CD14-positive monocyte (primary cell): ENCODE measurements at regions not wholly inside any gene's neighbourhood (a gene's known extent, or its start where the extent isn't known, plus 50 kb on each side); places are given as distances from the start of the nearest gene placed in this dataset.

Experiments
- DNase-seq, 3 donors: peaks; one replicate each; pipeline ENCODE4 v3.0.0-alpha.2; 2011 to 2022
- H2AFZ ChIP-seq: 2 replicates; pipeline ENCODE4 v1.6.0; 2012; ENCODE audit warnings: mild to moderate bottlenecking, low read depth, low read length, inconsistent platforms; ENCODE audit not compliant: insufficient read depth, poor library complexity, severe bottlenecking
- H3K27ac ChIP-seq, 2 donors: 1 replicate in 1 of 2; 2 replicates in 1 of 2; pipeline ENCODE4 v1.5.1; 2012 to 2013; ENCODE audit warnings: low read length in 2 of 2, control low read depth in 1 of 2, inconsistent platforms in 1 of 2, low read depth in 1 of 2, mild to moderate bottlenecking in 1 of 2
- H3K27me3 ChIP-seq, 2 donors: one replicate each; pipeline versions ENCODE4 v1.6.0 to v1.6.1; 2011 to 2013; ENCODE audit warnings: low read length in 2 of 2; ENCODE audit not compliant: control insufficient read depth in 2 of 2, insufficient read depth in 2 of 2
- H3K36me3 ChIP-seq, 2 donors: replicated peaks in 1 of 2; 1 replicate in 1 of 2; 2 replicates in 1 of 2; pipeline versions ENCODE4 v1.5.1 to v1.6.1; 2012 to 2013; ENCODE audit warnings: low read length in 2 of 2, control low read depth in 1 of 2, inconsistent platforms in 1 of 2, mild to moderate bottlenecking in 1 of 2; ENCODE audit not compliant: insufficient read depth in 2 of 2, control insufficient read depth in 1 of 2
- H3K4me1 ChIP-seq, 2 donors: 1 replicate in 1 of 2; 2 replicates in 1 of 2; pipeline versions ENCODE4 v1.5.1 to v1.6.1; 2012 to 2013; ENCODE audit warnings: low read length in 2 of 2, control low read depth in 1 of 2, inconsistent platforms in 1 of 2, mild to moderate bottlenecking in 1 of 2, moderate library complexity in 1 of 2; ENCODE audit not compliant: insufficient read depth in 2 of 2, control insufficient read depth in 1 of 2
- H3K4me2 ChIP-seq: replicated peaks from 2 replicates; pipeline ENCODE3; 2012; ENCODE audit warnings: low read length, moderate library complexity, mild to moderate bottlenecking; ENCODE audit not compliant: poor library complexity, severe bottlenecking; ENCODE audit errors: extremely low read depth
- H3K4me3 ChIP-seq, 3 experiments: fragments of 200-600 bp in 1 of 3; sonication (generic) in 1 of 3; replicated peaks in 1 of 3; 1 replicate in 2 of 3; 2 replicates in 1 of 3; pipeline ENCODE4 v1.5.1; 2011 to 2013; ENCODE audit warnings: low read length in 3 of 3, mild to moderate bottlenecking in 3 of 3, control low read depth in 2 of 3, low read depth in 2 of 3, inconsistent platforms in 1 of 3, moderate library complexity in 1 of 3
- H3K79me2 ChIP-seq: 2 replicates; pipeline ENCODE4 v1.6.0; 2012; ENCODE audit warnings: mild to moderate bottlenecking, control low read depth, inconsistent platforms, low read length, moderate library complexity; ENCODE audit not compliant: insufficient read depth
- H3K9ac ChIP-seq: 2 replicates; pipeline ENCODE4 v1.6.0; 2017; ENCODE audit warnings: low read length, mild to moderate bottlenecking; ENCODE audit not compliant: insufficient read depth, poor library complexity, severe bottlenecking
- H3K9me3 ChIP-seq, 2 donors: replicated peaks in 1 of 2; 1 replicate in 1 of 2; 2 replicates in 1 of 2; pipeline versions ENCODE4 v1.5.1 to v1.6.1; 2012 to 2013; ENCODE audit warnings: low read length in 2 of 2, control low read depth in 1 of 2; ENCODE audit not compliant: control insufficient read depth in 1 of 2, insufficient read depth in 1 of 2
- H4K20me1 ChIP-seq: 2 replicates; pipeline ENCODE4 v1.6.0; 2012; ENCODE audit warnings: mild to moderate bottlenecking, low read length, control low read depth, moderate library complexity; ENCODE audit not compliant: insufficient read depth
- H3K27ac Mint-ChIP-seq, 7 donors: one replicate each; pipeline ENCODE4 v1.8.0; 2020; ENCODE audit warnings: mild to moderate bottlenecking in 7 of 7, mixed read lengths in 7 of 7, moderate library complexity in 6 of 7, inconsistent platforms in 2 of 7
- H3K27me3 Mint-ChIP-seq, 3 donors: one replicate each; pipeline ENCODE4 v1.8.0; 2021 to 2022; ENCODE audit warnings: low read depth in 3 of 3, mild to moderate bottlenecking in 3 of 3, mixed read lengths in 3 of 3, moderate library complexity in 3 of 3, inconsistent platforms in 1 of 3
- H3K36me3 Mint-ChIP-seq, 2 donors: one replicate each; pipeline ENCODE4 v1.8.0; 2020; ENCODE audit warnings: mixed read lengths in 2 of 2, inconsistent platforms in 1 of 2, mild to moderate bottlenecking in 1 of 2
- H3K4me1 Mint-ChIP-seq: one replicate; pipeline ENCODE4 v1.8.0; 2020; ENCODE audit warnings: mild to moderate bottlenecking, mixed read lengths
- H3K4me3 Mint-ChIP-seq, 2 donors: one replicate each; pipeline ENCODE4 v1.8.0; 2020; ENCODE audit warnings: mild to moderate bottlenecking in 2 of 2, mixed read lengths in 2 of 2, moderate library complexity in 1 of 2
- H3K9me3 Mint-ChIP-seq, 7 donors: one replicate each; pipeline ENCODE4 v1.8.0; 2020 to 2022; ENCODE audit warnings: mixed read lengths in 7 of 7, mild to moderate bottlenecking in 6 of 7, moderate library complexity in 6 of 7, inconsistent platforms in 2 of 7
- WGBS: methylation state at CpG from one replicate; pipeline ENCODE4 v1.1.5; 2013; ENCODE audit warnings: missing lambda C conversion rate; ENCODE audit not compliant: insufficient coverage; 5-methylcytosine and 5-hydroxymethylcytosine counted together
- intact Hi-C, 2 donors: fragments of 100-400 bp; cut with micrococcal nuclease; formaldehyde crosslinking; loops; one replicate each; pipeline versions ENCODE4 v1.15.0 to v1.15.1; 2023
- TF ChIP-seq, protein P1 (sequence below): fragments of 200-600 bp; IDR thresholded peaks from one replicate; pipeline ENCODE4 v1.8.0; 2022; ENCODE audit warnings: antibody characterized with exemption, mild to moderate bottlenecking

- Mint-ChIP-seq H3K27ac (peak overlapping the region in 2 of 7 donors; percentile 14 to 33), H3K27me3 (peaks cover 0 to 3% (median 2%) of the 10 kb centered on the region in 3 donors), H3K4me3 (no peak overlapping the region), H3K4me1 (peaks cover 23% of the 10 kb centered on the region), H3K36me3 (peaks cover 0 to 2% of the 10 kb centered on the region in 2 donors), H3K9me3 (peaks cover 0 to 32% (median 14%) of the 10 kb centered on the region in 7 donors)
- Histone ChIP-seq H3K79me2 (no peaks in the 10 kb centered on the region), H3K4me1 (peaks cover 0 to 10% of the 10 kb centered on the region in 2 donors), H3K4me3 (no peak overlapping the region), H3K27me3 (no peaks in the 10 kb centered on the region), H3K36me3 (no peaks in the 10 kb centered on the region), H3K9me3 (peaks cover 0 to 11% of the 10 kb centered on the region in 2 donors), H4K20me1 (no peaks in the 10 kb centered on the region), H3K9ac (no peak overlapping the region), H3K4me2 (peak overlapping the region; percentile 10), H2AFZ (no peak overlapping the region), H3K27ac (no peak overlapping the region)
- WGBS, result 97% methylated on average over 7 of the region's 13 CpGs
- TF ChIP-seq, protein P1, sequence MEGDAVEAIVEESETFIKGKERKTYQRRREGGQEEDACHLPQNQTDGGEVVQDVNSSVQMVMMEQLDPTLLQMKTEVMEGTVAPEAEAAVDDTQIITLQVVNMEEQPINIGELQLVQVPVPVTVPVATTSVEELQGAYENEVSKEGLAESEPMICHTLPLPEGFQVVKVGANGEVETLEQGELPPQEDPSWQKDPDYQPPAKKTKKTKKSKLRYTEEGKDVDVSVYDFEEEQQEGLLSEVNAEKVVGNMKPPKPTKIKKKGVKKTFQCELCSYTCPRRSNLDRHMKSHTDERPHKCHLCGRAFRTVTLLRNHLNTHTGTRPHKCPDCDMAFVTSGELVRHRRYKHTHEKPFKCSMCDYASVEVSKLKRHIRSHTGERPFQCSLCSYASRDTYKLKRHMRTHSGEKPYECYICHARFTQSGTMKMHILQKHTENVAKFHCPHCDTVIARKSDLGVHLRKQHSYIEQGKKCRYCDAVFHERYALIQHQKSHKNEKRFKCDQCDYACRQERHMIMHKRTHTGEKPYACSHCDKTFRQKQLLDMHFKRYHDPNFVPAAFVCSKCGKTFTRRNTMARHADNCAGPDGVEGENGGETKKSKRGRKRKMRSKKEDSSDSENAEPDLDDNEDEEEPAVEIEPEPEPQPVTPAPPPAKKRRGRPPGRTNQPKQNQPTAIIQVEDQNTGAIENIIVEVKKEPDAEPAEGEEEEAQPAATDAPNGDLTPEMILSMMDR, result no peak
- intact Hi-C loops, result no loop called here
- no peak for DNase-seq
These were observed 365.4 kb downstream of the BRD1 start for GRCh38 chr22:49462291-49462690.

GRCh38 chr22:49461674-49462073, 366.0 kb downstream of the BRD1 start:
- H3K79me2 ChIP-seq, result no peaks in the 10 kb centered on the region
- H2AFZ ChIP-seq, result no peak overlapping the region
- no peak overlapping the region for H3K9ac ChIP-seq
- peaks cover 17% of the 10 kb centered on the region for H3K4me1 Mint-ChIP-seq
- peaks cover 0 to 32% (median 14%) of the 10 kb centered on the region in 7 donors for H3K9me3 Mint-ChIP-seq
- no peak overlapping the region for H3K27ac ChIP-seq
- H4K20me1 ChIP-seq, result no peaks in the 10 kb centered on the region
- H3K4me2 ChIP-seq, result no peak overlapping the region
- intact Hi-C loops, result no loop called here
- H3K9me3 ChIP-seq, result peaks cover 0 to 11% of the 10 kb centered on the region in 2 donors
- H3K36me3 Mint-ChIP-seq, result peaks cover 0 to 2% of the 10 kb centered on the region in 2 donors
- H3K4me3 ChIP-seq, result no peak overlapping the region
- H3K36me3 ChIP-seq, result no peaks in the 10 kb centered on the region
- no peak overlapping the region for H3K27ac Mint-ChIP-seq
- peaks cover 0 to 6% of the 10 kb centered on the region in 2 donors for H3K4me1 ChIP-seq
- H3K27me3 ChIP-seq, result no peaks in the 10 kb centered on the region
- TF ChIP-seq, protein P1, result no peak
- H3K27me3 Mint-ChIP-seq, result peaks cover 0 to 4% (median 3%) of the 10 kb centered on the region in 3 donors
- 97% methylated on average over 17 of the region's 19 CpGs for WGBS
- no peak for DNase-seq
- H3K4me3 Mint-ChIP-seq, result no peak overlapping the region
